Vagina (tissue), 2 donors: ENCODE measurements at regions not wholly inside any gene's neighbourhood (a gene's known extent, or its start where the extent isn't known, plus 50 kb on each side); places are given as distances from the start of the nearest gene placed in this dataset.

Experiments used
- CTCF ChIP-seq, 3 experiments: fragments of 450-650 bp in 2 of 3; fragments of 200-600 bp in 1 of 3; sonication (generic) in 1 of 3; IDR thresholded peaks; one replicate each; pipeline ENCODE4 v1.5.1; 2017 to 2019; ENCODE audit warnings: antibody characterized with exemption in 3 of 3, mild to moderate bottlenecking in 2 of 3, moderate library complexity in 2 of 3
- POLR2A ChIP-seq, 2 donors: fragments of 450-650 bp; IDR thresholded peaks; one replicate each; pipeline ENCODE4 v1.6.1; 2017; ENCODE audit warnings: antibody characterized with exemption in 2 of 2, mild to moderate bottlenecking in 2 of 2, moderate library complexity in 2 of 2
- POLR2AphosphoS5 ChIP-seq, 2 donors: sonication (generic); formaldehyde crosslinking; IDR thresholded peaks; one replicate each; pipeline ENCODE4 v1.9.0; 2017; ENCODE audit warnings: antibody characterized with exemption in 2 of 2, mild to moderate bottlenecking in 2 of 2, low read depth in 1 of 2; ENCODE audit not compliant: insufficient read depth in 1 of 2

DNA sequence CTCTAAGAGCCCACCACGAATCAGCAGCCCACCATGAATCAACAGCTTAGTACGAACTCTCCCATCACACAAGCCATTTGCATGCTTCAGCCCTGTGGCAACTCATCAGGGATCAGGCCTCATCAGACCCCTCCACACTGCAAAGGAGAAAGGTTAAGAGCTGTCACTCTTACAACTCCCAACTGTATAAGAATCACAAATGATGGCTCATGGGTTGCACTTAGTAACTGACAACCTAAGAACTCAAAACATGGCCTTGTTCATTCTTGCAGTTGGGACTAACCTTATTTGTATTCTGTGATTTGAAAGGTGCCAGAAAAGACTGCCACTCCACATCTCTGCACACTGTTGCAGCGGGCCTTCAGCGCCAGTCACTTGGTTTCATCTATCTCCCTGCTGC lies 149.1 kb upstream of the ZNF366 start:
- TF ChIP-seq CTCF (IDR thresholded peaks at IDR 0.05) = no peak
- TF ChIP-seq POLR2A (IDR thresholded peaks at IDR 0.05) = no peak
- no peak for TF ChIP-seq POLR2AphosphoS5 (IDR thresholded peaks at IDR 0.05; ENCODE audit: insufficient read depth in 1 of 2, low read depth in 1 of 2)
